Right kidney (tissue), 1 donor: ENCODE measurements at regions not wholly inside any gene's neighbourhood (a gene's known extent, or its start where the extent isn't known, plus 50 kb on each side); places are given as distances from the start of the nearest gene placed in this dataset.
"Not testable (repeated sequence)": the region's sequence is repeated elsewhere in the genome, so short reads cannot be mapped to it uniquely, and the experiment has no call there.

ENCODE experiments used
- DNase-seq: peaks from one replicate; pipeline ENCODE4 v3.0.0-alpha.2; 2016

- not testable (repeated sequence) for DNase-seq
Observed at GRCh38 chr1:95297906-95298305, 63.9 kb downstream of the RWDD3 start.

- DNase-seq = no peak
Observed at GRCh38 chr1:95301091-95301490, 67.1 kb downstream of the RWDD3 start.

GRCh38 chr1:95301614-95302013, 67.6 kb downstream of the RWDD3 start:
- no peak for DNase-seq

- no peak for DNase-seq
Observed at GRCh38 chr1:95304803-95305202, 70.8 kb downstream of the RWDD3 start.

- no peak for DNase-seq
Observed at GRCh38 chr1:95308276-95309030, 74.4 kb downstream of the RWDD3 start.

GRCh38 chr1:95309031-95309471, 75.0 kb downstream of the RWDD3 start:
- no peak for DNase-seq

GRCh38 chr1:95311014-95311413, 77.0 kb downstream of the RWDD3 start:
- DNase-seq = no peak

GRCh38 chr1:95311762-95312161, 77.8 kb downstream of the RWDD3 start:
- DNase-seq = no peak

- no peak for DNase-seq
Observed at GRCh38 chr1:95312181-95312580, 78.2 kb downstream of the RWDD3 start.

- no peak for DNase-seq
Observed at GRCh38 chr1:95313527-95313926, 79.5 kb downstream of the RWDD3 start.

GRCh38 chr1:95321531-95321930, 87.5 kb downstream of the RWDD3 start:
- no peak for DNase-seq

GRCh38 chr1:95323123-95323522, 89.1 kb downstream of the RWDD3 start:
- DNase-seq = no peak

- DNase-seq = no peak
Observed at GRCh38 chr1:95325349-95325748, 91.3 kb downstream of the RWDD3 start.

- DNase-seq = no peak
Observed at GRCh38 chr1:95326023-95326422, 92.0 kb downstream of the RWDD3 start.

GRCh38 chr1:95332754-95333153, 98.7 kb downstream of the RWDD3 start:
- no peak for DNase-seq

GRCh38 chr1:95339377-95339776, 105.4 kb downstream of the RWDD3 start:
- DNase-seq = no peak

GRCh38 chr1:95340061-95340460, 106.1 kb downstream of the RWDD3 start:
- no peak for DNase-seq

GRCh38 chr1:95352767-95353166, 118.8 kb downstream of the RWDD3 start:
- DNase-seq = no peak

GRCh38 chr1:95353194-95353593, 119.2 kb downstream of the RWDD3 start:
- no peak for DNase-seq

- no peak for DNase-seq
Observed at GRCh38 chr1:95364546-95364945, 130.5 kb downstream of the RWDD3 start.

- no peak for DNase-seq
Observed at GRCh38 chr1:95366498-95366897, 132.5 kb downstream of the RWDD3 start.

- DNase-seq = no peak
Observed at GRCh38 chr1:95368178-95368577, 134.2 kb downstream of the RWDD3 start.

- DNase-seq = no peak
Observed at GRCh38 chr1:95369985-95370690, 136.1 kb downstream of the RWDD3 start.
